ENCODE measurements at regions not wholly inside any gene's neighbourhood (a gene's known extent, or its start where the extent isn't known, plus 50 kb on each side); places are given as distances from the start of the nearest gene placed in this dataset.
"Not testable (repeated sequence)": the region's sequence is repeated elsewhere in the genome, so short reads cannot be mapped to it uniquely, and the experiment has no call there.

- Histone ChIP-seq H3K36me3 (ENCODE audit: control insufficient read depth in 1 of 2, insufficient read depth in 2 of 2, low read length in 2 of 2) (no peaks in the 10 kb centered on the region), H3K9ac (ENCODE audit: low read length) (no peak overlapping the region), H3K23ac (ENCODE audit: low read length) (no peak overlapping the region), H2BK120ac (ENCODE audit: insufficient read depth, low read length, poor library complexity) (no peak overlapping the region), H3K4me3 (ENCODE audit: low read depth, low read length) (no peak overlapping the region), H4K8ac (ENCODE audit: low read depth, low read length) (no peak overlapping the region), H3K79me2 (ENCODE audit: control insufficient read depth, insufficient read depth, low read length, poor library complexity) (no peaks in the 10 kb centered on the region), H3K4me2 (ENCODE audit: low read length) (no peak overlapping the region), H2AFZ (ENCODE audit: insufficient read depth, low read length, poor library complexity) (no peak overlapping the region), H4K12ac (ENCODE audit: low read depth, low read length) (no peak overlapping the region), H3K27ac (ENCODE audit: low read depth, low read length) (no peak overlapping the region), H2AK5ac (ENCODE audit: low read length) (no peak overlapping the region), H2BK5ac (ENCODE audit: low read depth, low read length, poor library complexity) (no peak overlapping the region), H3K27me3 (ENCODE audit: insufficient read depth, low read length) (no peaks in the 10 kb centered on the region), H4K91ac (ENCODE audit: low read depth, low read length) (no peak overlapping the region), H2BK12ac (ENCODE audit: low read length) (no peak overlapping the region), H3K14ac (ENCODE audit: low read length) (no peak overlapping the region), H3K4me1 (ENCODE audit: control insufficient read depth in 1 of 2, insufficient read depth in 2 of 2, low read length in 2 of 2) (no peaks in the 10 kb centered on the region), H3K9me3 (ENCODE audit: insufficient read depth, low read depth, low read length) (no peaks in the 10 kb centered on the region), H3K79me1 (ENCODE audit: low read length) (no peaks in the 10 kb centered on the region), H3K18ac (ENCODE audit: low read length) (no peak overlapping the region), H3K4ac (ENCODE audit: low read depth, low read length) (no peak overlapping the region)
- DNase-seq, result no peak
- WGBS (ENCODE audit: extremely low coverage, insufficient coverage, insufficient read length), result no CpG with 5 or more reads among the region's 2 CpGs
Measured at GRCh38 chr20:61096463-61096862, 155.6 kb upstream of the CDH4 start.

GRCh38 chr20:61099806-61100205 lies 152.3 kb upstream of the CDH4 start:
- H4K12ac ChIP-seq (ENCODE audit: low read depth, low read length), result no peak overlapping the region
- no peak overlapping the region for H2AK5ac ChIP-seq (ENCODE audit: low read length)
- H3K79me1 ChIP-seq (ENCODE audit: low read length), result no peaks in the 10 kb centered on the region
- no peak overlapping the region for H2BK12ac ChIP-seq (ENCODE audit: low read length)
- H3K23ac ChIP-seq (ENCODE audit: low read length), result no peak overlapping the region
- H2BK120ac ChIP-seq (ENCODE audit: insufficient read depth, low read length, poor library complexity), result no peak overlapping the region
- no peaks in the 10 kb centered on the region for H3K36me3 ChIP-seq (ENCODE audit: control insufficient read depth in 1 of 2, insufficient read depth in 2 of 2, low read length in 2 of 2)
- H2BK5ac ChIP-seq (ENCODE audit: low read depth, low read length, poor library complexity), result no peak overlapping the region
- H3K9ac ChIP-seq (ENCODE audit: low read length), result no peak overlapping the region
- DNase-seq, result no peak
- no peak overlapping the region for H3K18ac ChIP-seq (ENCODE audit: low read length)
- H3K4me3 ChIP-seq (ENCODE audit: low read depth, low read length), result no peak overlapping the region
- no peak overlapping the region for H4K8ac ChIP-seq (ENCODE audit: low read depth, low read length)
- H3K27me3 ChIP-seq (ENCODE audit: insufficient read depth, low read length), result no peaks in the 10 kb centered on the region
- no peak overlapping the region for H3K4me2 ChIP-seq (ENCODE audit: low read length)
- H3K14ac ChIP-seq (ENCODE audit: low read length), result no peak overlapping the region
- no peaks in the 10 kb centered on the region for H3K4me1 ChIP-seq (ENCODE audit: control insufficient read depth in 1 of 2, insufficient read depth in 2 of 2, low read length in 2 of 2)
- H4K91ac ChIP-seq (ENCODE audit: low read depth, low read length), result no peak overlapping the region
- no peaks in the 10 kb centered on the region for H3K79me2 ChIP-seq (ENCODE audit: control insufficient read depth, insufficient read depth, low read length, poor library complexity)
- no peak overlapping the region for H3K27ac ChIP-seq (ENCODE audit: low read depth, low read length)
- H3K9me3 ChIP-seq (ENCODE audit: insufficient read depth, low read depth, low read length), result no peaks in the 10 kb centered on the region
- no peak overlapping the region for H2AFZ ChIP-seq (ENCODE audit: insufficient read depth, low read length, poor library complexity)
- no peak overlapping the region for H3K4ac ChIP-seq (ENCODE audit: low read depth, low read length)
- WGBS (ENCODE audit: extremely low coverage, insufficient coverage, insufficient read length), result no CpG with 5 or more reads among the region's 12 CpGs

GRCh38 chr20:61100489-61100888 lies 151.6 kb upstream of the CDH4 start:
- H4K8ac ChIP-seq (ENCODE audit: low read depth, low read length), result no peak overlapping the region
- no peak overlapping the region for H2BK5ac ChIP-seq (ENCODE audit: low read depth, low read length, poor library complexity)
- no peak overlapping the region for H3K27ac ChIP-seq (ENCODE audit: low read depth, low read length)
- no peaks in the 10 kb centered on the region for H3K79me2 ChIP-seq (ENCODE audit: control insufficient read depth, insufficient read depth, low read length, poor library complexity)
- no peaks in the 10 kb centered on the region for H3K9me3 ChIP-seq (ENCODE audit: insufficient read depth, low read depth, low read length)
- DNase-seq, result no peak
- H3K23ac ChIP-seq (ENCODE audit: low read length), result no peak overlapping the region
- peaks cover 2% of the 10 kb centered on the region in 2 experiments for H3K4me1 ChIP-seq (ENCODE audit: control insufficient read depth in 1 of 2, insufficient read depth in 2 of 2, low read length in 2 of 2)
- no peak overlapping the region for H2BK120ac ChIP-seq (ENCODE audit: insufficient read depth, low read length, poor library complexity)
- no peak overlapping the region for H3K4ac ChIP-seq (ENCODE audit: low read depth, low read length)
- H3K27me3 ChIP-seq (ENCODE audit: insufficient read depth, low read length), result no peaks in the 10 kb centered on the region
- no peaks in the 10 kb centered on the region for H3K79me1 ChIP-seq (ENCODE audit: low read length)
- H3K9ac ChIP-seq (ENCODE audit: low read length), result no peak overlapping the region
- no peak overlapping the region for H3K14ac ChIP-seq (ENCODE audit: low read length)
- H3K36me3 ChIP-seq (ENCODE audit: control insufficient read depth in 1 of 2, insufficient read depth in 2 of 2, low read length in 2 of 2), result no peaks in the 10 kb centered on the region
- no peak overlapping the region for H4K91ac ChIP-seq (ENCODE audit: low read depth, low read length)
- H4K12ac ChIP-seq (ENCODE audit: low read depth, low read length), result no peak overlapping the region
- no peak overlapping the region for H3K4me2 ChIP-seq (ENCODE audit: low read length)
- H2AK5ac ChIP-seq (ENCODE audit: low read length), result no peak overlapping the region
- H2BK12ac ChIP-seq (ENCODE audit: low read length), result no peak overlapping the region
- no peak overlapping the region for H2AFZ ChIP-seq (ENCODE audit: insufficient read depth, low read length, poor library complexity)
- WGBS (ENCODE audit: extremely low coverage, insufficient coverage, insufficient read length), result no CpG with 5 or more reads among the region's 7 CpGs
- no peak overlapping the region for H3K4me3 ChIP-seq (ENCODE audit: low read depth, low read length)
- no peak overlapping the region for H3K18ac ChIP-seq (ENCODE audit: low read length)

- H4K91ac ChIP-seq (ENCODE audit: low read depth, low read length); H3K27ac ChIP-seq (ENCODE audit: low read depth, low read length); H3K4me2 ChIP-seq (ENCODE audit: low read length); H4K8ac ChIP-seq (ENCODE audit: low read depth, low read length); DNase-seq; H3K79me1 ChIP-seq (ENCODE audit: low read length); H3K9me3 ChIP-seq (ENCODE audit: insufficient read depth, low read depth, low read length); H2BK12ac ChIP-seq (ENCODE audit: low read length); H3K4ac ChIP-seq (ENCODE audit: low read depth, low read length); H3K79me2 ChIP-seq (ENCODE audit: control insufficient read depth, insufficient read depth, low read length, poor library complexity); H4K12ac ChIP-seq (ENCODE audit: low read depth, low read length); H3K9ac ChIP-seq (ENCODE audit: low read length); H3K23ac ChIP-seq (ENCODE audit: low read length); H3K4me3 ChIP-seq (ENCODE audit: low read depth, low read length); H3K18ac ChIP-seq (ENCODE audit: low read length); H2AK5ac ChIP-seq (ENCODE audit: low read length); H3K14ac ChIP-seq (ENCODE audit: low read length); H2AFZ ChIP-seq (ENCODE audit: insufficient read depth, low read length, poor library complexity); H3K36me3 ChIP-seq (ENCODE audit: control insufficient read depth in 1 of 2, insufficient read depth in 2 of 2, low read length in 2 of 2); H3K4me1 ChIP-seq (ENCODE audit: control insufficient read depth in 1 of 2, insufficient read depth in 2 of 2, low read length in 2 of 2); H2BK120ac ChIP-seq (ENCODE audit: insufficient read depth, low read length, poor library complexity); H3K27me3 ChIP-seq (ENCODE audit: insufficient read depth, low read length); H2BK5ac ChIP-seq (ENCODE audit: low read depth, low read length, poor library complexity): not testable (repeated sequence)
- no CpG with 5 or more reads among the region's 8 CpGs for WGBS (ENCODE audit: extremely low coverage, insufficient coverage, insufficient read length)
Measured at GRCh38 chr20:61101321-61101720, 150.7 kb upstream of the CDH4 start.
